Neural progenitor cell (in vitro differentiated cells): ENCODE measurements at regions not wholly inside any gene's neighbourhood (a gene's known extent, or its start where the extent isn't known, plus 50 kb on each side); places are given as distances from the start of the nearest gene placed in this dataset.

ENCODE experiments used
- CTCF ChIP-seq: fragments of 200-600 bp; sonication (generic); IDR thresholded peaks from 2 replicates; pipeline ENCODE4 v1.5.1; 2017; ENCODE audit warnings: antibody characterized with exemption, mild to moderate bottlenecking
- EZH2phosphoT487 ChIP-seq: fragments of 200-600 bp; sonication (generic); IDR thresholded peaks from 2 replicates; pipeline ENCODE4 v1.6.1; 2017; ENCODE audit warnings: antibody characterized with exemption

GRCh38 chr7:156459582-156459981, 181.0 kb upstream of the RNF32 start:
- TF ChIP-seq CTCF (no peak), EZH2phosphoT487 (no peak)
